IMR-90 (cell line): ENCODE measurements at regions not wholly inside any gene's neighbourhood (a gene's known extent, or its start where the extent isn't known, plus 50 kb on each side); places are given as distances from the start of the nearest gene placed in this dataset.

ENCODE experiments used
- ATAC-seq: fragments of 200-7000 bp; cut with Tn5 transposase; 2 replicates; pipeline ENCODE4 v1.9.1; 2020; ENCODE audit warnings: low read depth, mild to moderate bottlenecking, moderate library complexity
- BruUV-seq: library from RNA; stranded (reverse); fragments of 400-500 nt; replicated peaks from 2 replicates; lab custom pipeline; 2021; lab: Mats Ljungman, UMichigan
- CTCF ChIA-PET: fragments of 300-600 bp; formaldehyde crosslinking; extraction: SDS; loops from one replicate; lab custom pipeline; 2021; ENCODE audit warnings: antibody characterized with exemption; lab: Yijun Ruan, JAX
- POLR2A ChIA-PET: fragments of 300-600 bp; sonication (Branson Sonifier 250); formaldehyde crosslinking; loops from one replicate; lab custom pipeline; 2022; ENCODE audit warnings: antibody characterized with exemption; ENCODE audit not compliant: unreplicated experiment; lab: Charles Lee
- DNase-seq: peaks from one replicate; pipeline ENCODE4 v3.0.0; 2013
- H2AFZ ChIP-seq: replicated peaks from 2 replicates; pipeline ENCODE3; 2013; ENCODE audit warnings: low read length, mild to moderate bottlenecking; ENCODE audit not compliant: poor library complexity
- H2AK5ac ChIP-seq: 2 replicates; pipeline ENCODE4 v1.6.1; 2013; ENCODE audit warnings: low read depth, low read length, inconsistent platforms
- H2AK9ac ChIP-seq: replicated peaks from 2 replicates; pipeline ENCODE3; 2013; ENCODE audit warnings: mild to moderate bottlenecking, low read depth, low read length, moderate library complexity; ENCODE audit not compliant: poor library complexity
- H2BK120ac ChIP-seq: 2 replicates; pipeline ENCODE4 v1.6.1; 2013; ENCODE audit warnings: low read depth, low read length, inconsistent platforms
- H2BK15ac ChIP-seq: 3 replicates; pipeline ENCODE4 v1.6.1; 2013; ENCODE audit warnings: low read depth, low read length, inconsistent platforms
- H2BK20ac ChIP-seq: 2 replicates; pipeline ENCODE4 v1.6.1; 2013; ENCODE audit warnings: low read depth, mild to moderate bottlenecking, inconsistent platforms, low read length, moderate library complexity
- H2BK5ac ChIP-seq: 2 replicates; pipeline ENCODE4 v1.6.1; 2013; ENCODE audit warnings: mild to moderate bottlenecking, low read depth, low read length, inconsistent platforms; ENCODE audit not compliant: poor library complexity, severe bottlenecking
- H3K14ac ChIP-seq: replicated peaks from 2 replicates; pipeline ENCODE4 v1.6.1; 2013; ENCODE audit warnings: low read depth, low read length, inconsistent platforms
- H3K18ac ChIP-seq: 2 replicates; pipeline ENCODE4 v1.6.1; 2013; ENCODE audit warnings: low read depth, low read length, control low read depth
- H3K23ac ChIP-seq: 2 replicates; pipeline ENCODE4 v1.6.1; 2013; ENCODE audit warnings: low read depth, low read length, inconsistent platforms
- H3K27ac ChIP-seq: 2 replicates; pipeline ENCODE4 v1.5.1; 2013; ENCODE audit warnings: mild to moderate bottlenecking, control low read depth, low read length; ENCODE audit not compliant: insufficient read depth
- H3K27me3 ChIP-seq: 2 replicates; pipeline ENCODE4 v1.6.1; 2013; ENCODE audit warnings: low read length; ENCODE audit not compliant: control insufficient read depth, insufficient read depth
- H3K36me3 ChIP-seq: 2 replicates; pipeline ENCODE4 v1.6.1; 2013; ENCODE audit warnings: low read length, mixed read lengths; ENCODE audit not compliant: control insufficient read depth, insufficient read depth
- H3K4ac ChIP-seq: 2 replicates; pipeline ENCODE4 v1.6.1; 2013; ENCODE audit warnings: low read depth, low read length, inconsistent platforms
- H3K4me1 ChIP-seq: 2 replicates; pipeline ENCODE4 v1.6.1; 2013; ENCODE audit warnings: low read length, mixed read lengths; ENCODE audit not compliant: control insufficient read depth, insufficient read depth
- H3K4me2 ChIP-seq: 2 replicates; pipeline ENCODE4 v1.6.1; 2013; ENCODE audit warnings: low read depth, mild to moderate bottlenecking, control low read depth, low read length, moderate library complexity
- H3K4me3 ChIP-seq: 2 replicates; pipeline ENCODE4 v1.5.1; 2013; ENCODE audit warnings: low read depth, mild to moderate bottlenecking, control low read depth, low read length, moderate library complexity; ENCODE audit not compliant: insufficient read depth
- H3K56ac ChIP-seq: 2 replicates; pipeline ENCODE4 v1.6.1; 2013; ENCODE audit warnings: low read length, inconsistent platforms; ENCODE audit not compliant: insufficient read depth; ENCODE audit errors: extremely low read depth
- H3K79me1 ChIP-seq, 2 experiments: 2 replicates each; pipeline ENCODE4 v1.6.1; 2013; ENCODE audit warnings: low read length in 2 of 2, inconsistent platforms in 1 of 2, low read depth in 1 of 2
- H3K9ac ChIP-seq: 2 replicates; pipeline ENCODE4 v1.6.1; 2013; ENCODE audit warnings: low read depth, low read length, control low read depth
- H3K9me1 ChIP-seq: 2 replicates; pipeline ENCODE4 v1.6.1; 2013; ENCODE audit warnings: low read length, inconsistent platforms; ENCODE audit not compliant: insufficient read depth
- H3K9me3 ChIP-seq: 2 replicates; pipeline ENCODE4 v1.6.1; 2013; ENCODE audit warnings: low read length; ENCODE audit not compliant: control insufficient read depth, insufficient read depth
- H4K20me1 ChIP-seq: 2 replicates; pipeline ENCODE4 v1.6.1; 2013; ENCODE audit warnings: low read length, inconsistent platforms; ENCODE audit not compliant: insufficient read depth
- H4K5ac ChIP-seq: 2 replicates; pipeline ENCODE4 v1.6.1; 2013; ENCODE audit warnings: mild to moderate bottlenecking, low read depth, low read length, control low read depth
- H4K8ac ChIP-seq, 2 experiments: 2 replicates each; pipeline ENCODE4 v1.6.1; 2013; ENCODE audit warnings: low read depth in 2 of 2, low read length in 2 of 2, control low read depth in 1 of 2, inconsistent platforms in 1 of 2
- H4K91ac ChIP-seq: 2 replicates; pipeline ENCODE4 v1.6.1; 2013; ENCODE audit warnings: low read depth, low read length, inconsistent platforms; ENCODE audit not compliant: insufficient read depth
- BHLHE40 ChIP-seq: fragments of 150-350 bp; IDR thresholded peaks from 2 replicates; pipeline ENCODE4 v1.6.1; 2016; ENCODE audit warnings: mild to moderate bottlenecking, low read depth, low read length
- CEBPB ChIP-seq: IDR thresholded peaks from 2 replicates; pipeline ENCODE4 v1.6.1; 2012; ENCODE audit warnings: low read depth, low read length, improper control_type of control experiment
- CHD1 ChIP-seq: IDR thresholded peaks from 2 replicates; pipeline ENCODE4 v1.6.1; 2012; ENCODE audit warnings: low read depth, low read length, improper control_type of control experiment
- FOS ChIP-seq: fragments of 150-350 bp; IDR thresholded peaks from 2 replicates; pipeline ENCODE4 v1.6.1; 2016; ENCODE audit warnings: low read depth, low read length
- MAFK ChIP-seq: IDR thresholded peaks from 2 replicates; pipeline ENCODE4 v1.6.1; 2012; ENCODE audit warnings: low read depth, low read length, improper control_type of control experiment
- MAZ ChIP-seq: IDR thresholded peaks from 2 replicates; pipeline ENCODE4 v1.6.1; 2012; ENCODE audit warnings: low read depth, mild to moderate bottlenecking, low read length, improper control_type of control experiment, moderate library complexity, borderline replicate concordance
- POLR2A ChIP-seq: IDR thresholded peaks from 2 replicates; pipeline ENCODE4 v1.6.1; 2012; ENCODE audit warnings: mild to moderate bottlenecking, low read depth, low read length
- RFX5 ChIP-seq: IDR thresholded peaks from 2 replicates; pipeline ENCODE4 v1.8.0; 2012; ENCODE audit warnings: low read depth, mild to moderate bottlenecking, low read length, moderate library complexity
- WGBS, 2 experiments: methylation state at CpG; one replicate each; pipeline versions ENCODE4 v1.1.5 to v1.1.7; 2013; ENCODE audit warnings: missing lambda C conversion rate in 2 of 2; ENCODE audit not compliant: insufficient read length in 1 of 2; ENCODE audit errors: extremely low coverage in 2 of 2; 5-methylcytosine and 5-hydroxymethylcytosine counted together
- dilution Hi-C: fragments of 300-500 bp; cut with HindIII; formaldehyde crosslinking; loops from one replicate; pipeline ENCODE4 v1.14.3; 2018; ENCODE audit warnings: low sequenced_read_pairs; ENCODE audit not compliant: unreplicated experiment
- in situ Hi-C: fragments of 300-500 bp; cut with MboI; formaldehyde crosslinking; loops from 3 replicates; pipeline ENCODE4 v1.14.3; 2019; ENCODE audit warnings: low sequenced_read_pairs, inconsistent platforms, mixed read lengths
- intact Hi-C: fragments of 100-400 bp; cut with micrococcal nuclease; formaldehyde crosslinking; loops from 2 replicates; pipeline ENCODE4 v1.10.0; 2022
- TF ChIP-seq, protein P1 (sequence below): fragments of 150-350 bp; IDR thresholded peaks from 2 replicates; pipeline ENCODE4 v1.6.1; 2016; ENCODE audit warnings: low read depth, mild to moderate bottlenecking, low read length, moderate library complexity, borderline replicate concordance
- TF ChIP-seq, protein P2 (sequence below): fragments of 150-350 bp; IDR thresholded peaks from 2 replicates; pipeline ENCODE4 v1.6.1; 2017; ENCODE audit warnings: mild to moderate bottlenecking, antibody characterized with exemption, low read length, low read depth
- TF ChIP-seq, protein P3 (sequence below): conservative IDR thresholded peaks from 2 replicates; pipeline ENCODE4 v1.5.1; 2012; ENCODE audit warnings: mild to moderate bottlenecking, low read depth, low read length, improper control_type of control experiment

DNA sequence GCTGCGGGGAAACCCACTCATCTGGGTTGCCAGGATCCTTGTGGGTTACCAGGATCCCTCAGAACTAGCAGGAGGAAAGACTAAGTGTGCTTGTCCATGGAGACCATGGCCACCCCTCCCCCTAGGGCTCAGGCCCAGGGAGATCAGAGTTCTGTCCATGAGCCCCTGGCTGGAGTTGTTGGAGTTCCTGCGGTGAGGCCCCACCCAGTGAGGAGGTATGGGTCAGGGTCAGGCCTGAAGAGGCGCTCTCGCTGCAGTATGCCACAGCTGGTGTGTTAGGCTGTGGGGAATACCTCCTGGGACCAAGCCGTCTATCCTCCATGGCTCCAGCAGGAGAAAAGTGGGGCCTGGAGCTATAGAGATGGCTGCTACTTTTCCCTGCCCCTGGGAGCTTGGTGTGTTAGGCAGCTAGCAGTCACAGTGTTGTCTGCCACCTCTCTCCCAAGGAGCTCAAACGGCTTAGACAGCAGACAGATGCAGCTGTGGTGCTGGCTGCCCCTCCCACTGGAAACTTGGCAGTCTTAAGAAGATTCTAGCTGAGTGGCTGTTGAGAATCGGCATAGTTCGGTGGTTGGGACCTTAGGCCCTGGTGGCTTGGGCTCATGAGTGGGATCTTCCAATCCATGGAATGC lies 240.3 kb upstream of the CELF4 start:
- Histone ChIP-seq H3K4me1 (no peaks in the 10 kb centered on the region), H3K36me3 (no peaks in the 10 kb centered on the region), H3K4me3 (no peak overlapping the region), H2AFZ (no peak overlapping the region), H3K27ac (no peak overlapping the region), H2BK120ac (no peak overlapping the region), H2AK5ac (no peak overlapping the region), H3K14ac (no peak overlapping the region), H2BK15ac (no peak overlapping the region), H2AK9ac (no peak overlapping the region), H3K9me1 (no peaks in the 10 kb centered on the region), H4K5ac (no peak overlapping the region), H3K9ac (no peak overlapping the region), H4K20me1 (no peaks in the 10 kb centered on the region), H3K18ac (no peak overlapping the region), H3K4ac (no peak overlapping the region), H4K8ac (no peak overlapping the region), H4K91ac (no peak overlapping the region), H3K27me3 (no peaks in the 10 kb centered on the region), H3K56ac (no peak overlapping the region), H2BK5ac (no peak overlapping the region), H2BK20ac (no peak overlapping the region), H3K9me3 (peaks cover 3% of the 10 kb centered on the region; the same call in 1 of the 2 replicates), H3K79me1 (no peaks in the 10 kb centered on the region), H3K23ac (no peak overlapping the region), H3K4me2 (no peak overlapping the region)
- intact Hi-C loops (no loop called here), in situ Hi-C loops (no loop called here), dilution Hi-C loops (no loop called here)
- WGBS, 2 experiments: no CpG with 5 or more reads among the region's 8 CpGs
- CTCF ChIA-PET: no interaction called here
- ATAC-seq (no peak), DNase-seq (no peak)
- POLR2A ChIA-PET: no interaction called here
- BruUV-seq: no TSS peak
- TF ChIP-seq POLR2A (no peak), CEBPB (no peak), CHD1 (no peak), BHLHE40 (no peak), MAZ (no peak), RFX5 (no peak), FOS (no peak), MAFK (no peak)
- TF ChIP-seq, protein P1, sequence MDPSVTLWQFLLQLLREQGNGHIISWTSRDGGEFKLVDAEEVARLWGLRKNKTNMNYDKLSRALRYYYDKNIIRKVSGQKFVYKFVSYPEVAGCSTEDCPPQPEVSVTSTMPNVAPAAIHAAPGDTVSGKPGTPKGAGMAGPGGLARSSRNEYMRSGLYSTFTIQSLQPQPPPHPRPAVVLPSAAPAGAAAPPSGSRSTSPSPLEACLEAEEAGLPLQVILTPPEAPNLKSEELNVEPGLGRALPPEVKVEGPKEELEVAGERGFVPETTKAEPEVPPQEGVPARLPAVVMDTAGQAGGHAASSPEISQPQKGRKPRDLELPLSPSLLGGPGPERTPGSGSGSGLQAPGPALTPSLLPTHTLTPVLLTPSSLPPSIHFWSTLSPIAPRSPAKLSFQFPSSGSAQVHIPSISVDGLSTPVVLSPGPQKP: no peak
- TF ChIP-seq, protein P2, sequence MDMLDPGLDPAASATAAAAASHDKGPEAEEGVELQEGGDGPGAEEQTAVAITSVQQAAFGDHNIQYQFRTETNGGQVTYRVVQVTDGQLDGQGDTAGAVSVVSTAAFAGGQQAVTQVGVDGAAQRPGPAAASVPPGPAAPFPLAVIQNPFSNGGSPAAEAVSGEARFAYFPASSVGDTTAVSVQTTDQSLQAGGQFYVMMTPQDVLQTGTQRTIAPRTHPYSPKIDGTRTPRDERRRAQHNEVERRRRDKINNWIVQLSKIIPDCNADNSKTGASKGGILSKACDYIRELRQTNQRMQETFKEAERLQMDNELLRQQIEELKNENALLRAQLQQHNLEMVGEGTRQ: no peak
- TF ChIP-seq, protein P3, sequence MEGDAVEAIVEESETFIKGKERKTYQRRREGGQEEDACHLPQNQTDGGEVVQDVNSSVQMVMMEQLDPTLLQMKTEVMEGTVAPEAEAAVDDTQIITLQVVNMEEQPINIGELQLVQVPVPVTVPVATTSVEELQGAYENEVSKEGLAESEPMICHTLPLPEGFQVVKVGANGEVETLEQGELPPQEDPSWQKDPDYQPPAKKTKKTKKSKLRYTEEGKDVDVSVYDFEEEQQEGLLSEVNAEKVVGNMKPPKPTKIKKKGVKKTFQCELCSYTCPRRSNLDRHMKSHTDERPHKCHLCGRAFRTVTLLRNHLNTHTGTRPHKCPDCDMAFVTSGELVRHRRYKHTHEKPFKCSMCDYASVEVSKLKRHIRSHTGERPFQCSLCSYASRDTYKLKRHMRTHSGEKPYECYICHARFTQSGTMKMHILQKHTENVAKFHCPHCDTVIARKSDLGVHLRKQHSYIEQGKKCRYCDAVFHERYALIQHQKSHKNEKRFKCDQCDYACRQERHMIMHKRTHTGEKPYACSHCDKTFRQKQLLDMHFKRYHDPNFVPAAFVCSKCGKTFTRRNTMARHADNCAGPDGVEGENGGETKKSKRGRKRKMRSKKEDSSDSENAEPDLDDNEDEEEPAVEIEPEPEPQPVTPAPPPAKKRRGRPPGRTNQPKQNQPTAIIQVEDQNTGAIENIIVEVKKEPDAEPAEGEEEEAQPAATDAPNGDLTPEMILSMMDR: no peak
